ENCODE measurements at regions not wholly inside any gene's neighbourhood (a gene's known extent, or its start where the extent isn't known, plus 50 kb on each side); places are given as distances from the start of the nearest gene placed in this dataset.

GRCh38 chr1:96409087-96409486, 312.5 kb upstream of the PTBP2 start:
- no peak for DNase-seq (ENCODE audit: low spot score)
- TF ChIP-seq, protein P1, sequence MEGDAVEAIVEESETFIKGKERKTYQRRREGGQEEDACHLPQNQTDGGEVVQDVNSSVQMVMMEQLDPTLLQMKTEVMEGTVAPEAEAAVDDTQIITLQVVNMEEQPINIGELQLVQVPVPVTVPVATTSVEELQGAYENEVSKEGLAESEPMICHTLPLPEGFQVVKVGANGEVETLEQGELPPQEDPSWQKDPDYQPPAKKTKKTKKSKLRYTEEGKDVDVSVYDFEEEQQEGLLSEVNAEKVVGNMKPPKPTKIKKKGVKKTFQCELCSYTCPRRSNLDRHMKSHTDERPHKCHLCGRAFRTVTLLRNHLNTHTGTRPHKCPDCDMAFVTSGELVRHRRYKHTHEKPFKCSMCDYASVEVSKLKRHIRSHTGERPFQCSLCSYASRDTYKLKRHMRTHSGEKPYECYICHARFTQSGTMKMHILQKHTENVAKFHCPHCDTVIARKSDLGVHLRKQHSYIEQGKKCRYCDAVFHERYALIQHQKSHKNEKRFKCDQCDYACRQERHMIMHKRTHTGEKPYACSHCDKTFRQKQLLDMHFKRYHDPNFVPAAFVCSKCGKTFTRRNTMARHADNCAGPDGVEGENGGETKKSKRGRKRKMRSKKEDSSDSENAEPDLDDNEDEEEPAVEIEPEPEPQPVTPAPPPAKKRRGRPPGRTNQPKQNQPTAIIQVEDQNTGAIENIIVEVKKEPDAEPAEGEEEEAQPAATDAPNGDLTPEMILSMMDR (IDR thresholded peaks at IDR 0.05; ENCODE audit: poor library complexity, severe bottlenecking): no peak

DNA sequence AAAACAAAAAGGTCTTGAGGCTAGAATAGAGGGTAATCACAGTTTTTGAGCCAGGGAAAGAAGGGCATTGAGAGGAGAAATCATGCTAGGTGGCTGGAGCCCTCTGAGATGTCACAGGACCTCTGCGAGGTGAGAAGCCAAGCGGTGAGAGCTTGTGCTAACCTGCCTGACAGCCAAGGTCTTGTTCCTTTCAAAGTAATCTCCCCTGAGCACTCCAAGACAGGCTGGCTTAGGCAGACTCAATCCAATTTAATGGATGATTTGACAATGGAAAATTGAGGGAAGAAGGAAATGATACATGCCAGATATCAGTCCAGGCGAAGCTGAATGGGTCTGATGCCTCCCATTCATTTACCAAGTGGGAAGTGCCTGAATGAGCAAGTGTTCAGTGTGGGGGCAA, 311.9 kb upstream of the PTBP2 start:
- H3K4me1 ChIP-seq (ENCODE audit: insufficient read depth, poor library complexity, severe bottlenecking): no peaks in the 10 kb centered on the region
- TF ChIP-seq, protein P1 (IDR thresholded peaks at IDR 0.05; ENCODE audit: poor library complexity, severe bottlenecking): no peak
- ATAC-seq (ENCODE audit: low read depth): no peak

More at GRCh38 chr1:96409087-96409486, 312.5 kb upstream of the PTBP2 start:
- Histone ChIP-seq H3K36me3 (ENCODE audit: low read depth) (no peaks in the 10 kb centered on the region), H3K4me1 (ENCODE audit: insufficient read depth, poor library complexity, severe bottlenecking) (no peaks in the 10 kb centered on the region), H3K9me3 (ENCODE audit: severe bottlenecking) (no peaks in the 10 kb centered on the region), H3K4me3 (ENCODE audit: severe bottlenecking) (no peak overlapping the region), H3K27ac (ENCODE audit: poor library complexity, severe bottlenecking) (no peak overlapping the region), H3K27me3 (ENCODE audit: insufficient read depth, poor library complexity, severe bottlenecking) (no peaks in the 10 kb centered on the region)
- ATAC-seq (ENCODE audit: low read depth): no peak

GRCh38 chr1:96411006-96411405, 310.6 kb upstream of the PTBP2 start:
- no peak overlapping the region for H3K27ac ChIP-seq (ENCODE audit: poor library complexity, severe bottlenecking)
- H3K4me1 ChIP-seq (ENCODE audit: insufficient read depth, poor library complexity, severe bottlenecking): peaks cover 5% of the 10 kb centered on the region
- TF ChIP-seq, protein P1 (IDR thresholded peaks at IDR 0.05; ENCODE audit: poor library complexity, severe bottlenecking): no peak
- ATAC-seq (ENCODE audit: low read depth) (no peak), DNase-seq (ENCODE audit: low spot score) (no peak)
- no peaks in the 10 kb centered on the region for H3K36me3 ChIP-seq (ENCODE audit: low read depth)
- no peaks in the 10 kb centered on the region for H3K27me3 ChIP-seq (ENCODE audit: insufficient read depth, poor library complexity, severe bottlenecking)
- no peak overlapping the region for H3K4me3 ChIP-seq (ENCODE audit: severe bottlenecking)
- no peaks in the 10 kb centered on the region for H3K9me3 ChIP-seq (ENCODE audit: severe bottlenecking)

More for the DNA sequence above, 311.9 kb upstream of the PTBP2 start:
- no peak overlapping the region for H3K27ac ChIP-seq (ENCODE audit: poor library complexity, severe bottlenecking)
- DNase-seq (ENCODE audit: low spot score): no peak
- H3K9me3 ChIP-seq (ENCODE audit: severe bottlenecking): no peaks in the 10 kb centered on the region
- H3K36me3 ChIP-seq (ENCODE audit: low read depth): no peaks in the 10 kb centered on the region
- no peaks in the 10 kb centered on the region for H3K27me3 ChIP-seq (ENCODE audit: insufficient read depth, poor library complexity, severe bottlenecking)
- H3K4me3 ChIP-seq (ENCODE audit: severe bottlenecking): no peak overlapping the region

DNA sequence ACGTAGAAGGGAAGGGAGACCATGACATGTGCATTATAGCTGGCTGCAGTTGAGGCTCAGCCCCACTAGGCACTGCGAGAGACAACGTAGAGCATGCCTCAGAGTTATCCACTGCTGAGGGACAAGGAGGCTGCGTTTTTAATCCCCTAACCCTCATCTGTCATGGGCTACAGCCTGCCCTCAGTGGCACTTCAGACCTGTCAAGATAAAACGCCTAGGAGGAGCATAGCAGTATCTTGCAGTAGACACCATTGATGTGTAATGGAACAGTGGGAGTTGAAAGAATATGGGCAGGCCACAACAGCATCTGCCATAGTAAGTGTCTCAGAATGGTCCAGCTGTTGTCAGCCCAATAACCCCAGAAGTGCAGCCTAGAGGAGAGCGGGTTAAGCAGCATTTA, 307.0 kb upstream of the PTBP2 start:
- DNase-seq (ENCODE audit: low spot score): no peak
- TF ChIP-seq, protein P1 (IDR thresholded peaks at IDR 0.05; ENCODE audit: poor library complexity, severe bottlenecking): no peak
- Histone ChIP-seq H3K4me3 (ENCODE audit: severe bottlenecking) (no peak overlapping the region), H3K27me3 (ENCODE audit: insufficient read depth, poor library complexity, severe bottlenecking) (no peaks in the 10 kb centered on the region), H3K36me3 (ENCODE audit: low read depth) (no peaks in the 10 kb centered on the region), H3K4me1 (ENCODE audit: insufficient read depth, poor library complexity, severe bottlenecking) (peaks cover 25% of the 10 kb centered on the region), H3K27ac (ENCODE audit: poor library complexity, severe bottlenecking) (no peak overlapping the region), H3K9me3 (ENCODE audit: severe bottlenecking) (no peaks in the 10 kb centered on the region)
- ATAC-seq (ENCODE audit: low read depth): no peak

DNA sequence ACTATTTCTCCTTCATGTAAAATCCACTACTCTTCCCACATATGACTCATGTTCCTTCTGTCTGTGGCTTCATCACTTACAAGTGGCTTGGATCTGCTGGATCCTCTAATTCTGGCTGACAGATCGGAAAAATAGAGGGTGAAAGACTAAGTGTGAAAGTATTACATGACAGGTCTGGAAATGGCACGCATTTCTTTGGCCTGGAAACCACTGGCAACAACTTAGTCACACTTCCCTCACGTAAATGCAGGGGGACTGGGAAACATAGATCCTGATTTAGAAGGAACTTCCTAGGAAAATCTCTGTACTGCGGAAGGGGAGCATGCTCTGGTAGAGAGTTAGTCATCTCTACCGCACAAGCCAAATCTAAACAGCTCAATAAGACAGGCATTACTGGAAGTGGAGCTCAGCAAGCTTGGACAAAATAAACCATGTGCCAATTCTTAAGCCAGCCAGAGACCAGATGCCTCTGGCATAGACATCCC, 305.4 kb upstream of the PTBP2 start:
- peaks cover 25% of the 10 kb centered on the region for H3K4me1 ChIP-seq (ENCODE audit: insufficient read depth, poor library complexity, severe bottlenecking)
- DNase-seq (ENCODE audit: low spot score) (peak; percentile 73), ATAC-seq (ENCODE audit: low read depth) (peak; percentile 95)
- H3K27ac ChIP-seq (ENCODE audit: poor library complexity, severe bottlenecking): peak overlapping the region; percentile 85
- TF ChIP-seq, protein P1 (IDR thresholded peaks at IDR 0.05; ENCODE audit: poor library complexity, severe bottlenecking): no peak
- no peaks in the 10 kb centered on the region for H3K36me3 ChIP-seq (ENCODE audit: low read depth)
- no peaks in the 10 kb centered on the region for H3K27me3 ChIP-seq (ENCODE audit: insufficient read depth, poor library complexity, severe bottlenecking)
- H3K9me3 ChIP-seq (ENCODE audit: severe bottlenecking): no peaks in the 10 kb centered on the region
- H3K4me3 ChIP-seq (ENCODE audit: severe bottlenecking): no peak overlapping the region
